Fibroblast of pulmonary artery (primary cell): ENCODE measurements at regions not wholly inside any gene's neighbourhood (a gene's known extent, or its start where the extent isn't known, plus 50 kb on each side); places are given as distances from the start of the nearest gene placed in this dataset.
A peak's percentile ranks its signal among the peaks of the same experiment; 100 is the strongest.

Source experiments
- DNase-seq: peaks from one replicate; pipeline ENCODE4 v3.0.0-alpha.2; 2010; ENCODE audit warnings: low read depth
- H3K4me3 ChIP-seq: replicated peaks from 2 replicates; pipeline ENCODE4 v1.5.1; 2011; ENCODE audit warnings: low read depth, mild to moderate bottlenecking, control low read depth, low read length, moderate library complexity
- TF ChIP-seq, protein P1 (sequence below): IDR thresholded peaks from 2 replicates; pipeline ENCODE4 v1.5.1; 2011; ENCODE audit warnings: mild to moderate bottlenecking, control low read depth, low read length, inconsistent platforms; ENCODE audit errors: missing control alignments

DNA sequence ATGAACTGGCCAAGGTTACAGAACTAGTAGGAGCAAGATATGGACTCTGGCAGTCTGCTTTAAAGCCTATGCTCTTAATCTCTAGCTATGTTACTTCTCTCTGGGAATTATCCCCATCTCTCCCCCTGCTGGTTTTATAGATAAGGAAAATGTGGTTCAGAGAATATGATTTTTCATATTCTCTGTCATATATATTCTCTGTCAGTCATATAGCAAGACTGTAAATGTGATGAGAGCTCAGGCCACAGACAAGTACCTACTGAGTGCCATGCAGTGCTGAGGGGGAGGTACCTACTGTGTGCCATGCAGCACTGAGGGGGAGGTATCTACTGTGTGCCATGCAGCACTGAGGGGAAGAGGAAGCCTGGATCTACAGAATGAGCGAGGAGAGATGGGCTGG lies 220.3 kb upstream of the FGGY start:
- no peak for DNase-seq
- no peak overlapping the region for H3K4me3 ChIP-seq
- TF ChIP-seq, protein P1, sequence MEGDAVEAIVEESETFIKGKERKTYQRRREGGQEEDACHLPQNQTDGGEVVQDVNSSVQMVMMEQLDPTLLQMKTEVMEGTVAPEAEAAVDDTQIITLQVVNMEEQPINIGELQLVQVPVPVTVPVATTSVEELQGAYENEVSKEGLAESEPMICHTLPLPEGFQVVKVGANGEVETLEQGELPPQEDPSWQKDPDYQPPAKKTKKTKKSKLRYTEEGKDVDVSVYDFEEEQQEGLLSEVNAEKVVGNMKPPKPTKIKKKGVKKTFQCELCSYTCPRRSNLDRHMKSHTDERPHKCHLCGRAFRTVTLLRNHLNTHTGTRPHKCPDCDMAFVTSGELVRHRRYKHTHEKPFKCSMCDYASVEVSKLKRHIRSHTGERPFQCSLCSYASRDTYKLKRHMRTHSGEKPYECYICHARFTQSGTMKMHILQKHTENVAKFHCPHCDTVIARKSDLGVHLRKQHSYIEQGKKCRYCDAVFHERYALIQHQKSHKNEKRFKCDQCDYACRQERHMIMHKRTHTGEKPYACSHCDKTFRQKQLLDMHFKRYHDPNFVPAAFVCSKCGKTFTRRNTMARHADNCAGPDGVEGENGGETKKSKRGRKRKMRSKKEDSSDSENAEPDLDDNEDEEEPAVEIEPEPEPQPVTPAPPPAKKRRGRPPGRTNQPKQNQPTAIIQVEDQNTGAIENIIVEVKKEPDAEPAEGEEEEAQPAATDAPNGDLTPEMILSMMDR, result peak; percentile 41

DNA sequence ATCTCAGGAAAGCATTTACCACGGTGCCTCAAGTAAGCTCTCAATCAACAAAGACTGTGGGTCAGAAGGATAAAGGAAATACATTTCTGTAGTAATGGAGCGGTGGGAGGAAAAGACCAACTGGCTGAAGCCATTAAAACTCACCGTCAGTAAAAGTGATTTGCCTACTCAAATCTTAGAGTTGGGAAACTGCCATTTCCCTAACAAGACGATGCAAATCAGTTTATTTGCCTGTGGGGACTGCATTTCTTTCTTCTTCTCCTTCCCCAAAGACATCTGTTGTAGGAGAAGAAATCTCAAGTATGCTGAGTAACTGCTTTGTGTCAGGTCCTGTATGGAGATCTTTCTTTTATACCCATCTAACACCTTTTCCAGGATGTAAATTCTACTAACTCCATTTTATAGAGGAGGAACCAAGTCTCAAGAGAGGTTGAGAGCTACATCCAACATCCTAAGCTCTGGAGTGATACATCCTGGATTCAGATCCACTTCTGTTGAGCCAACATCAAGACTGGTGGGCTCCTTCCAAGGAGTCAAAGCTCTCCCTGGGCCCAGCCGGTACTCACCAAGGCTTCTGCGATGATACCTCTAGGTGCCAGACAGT lies 219.3 kb upstream of the FGGY start:
- no peak for DNase-seq
- H3K4me3 ChIP-seq, result no peak overlapping the region
- TF ChIP-seq, protein P1, result no peak

DNA sequence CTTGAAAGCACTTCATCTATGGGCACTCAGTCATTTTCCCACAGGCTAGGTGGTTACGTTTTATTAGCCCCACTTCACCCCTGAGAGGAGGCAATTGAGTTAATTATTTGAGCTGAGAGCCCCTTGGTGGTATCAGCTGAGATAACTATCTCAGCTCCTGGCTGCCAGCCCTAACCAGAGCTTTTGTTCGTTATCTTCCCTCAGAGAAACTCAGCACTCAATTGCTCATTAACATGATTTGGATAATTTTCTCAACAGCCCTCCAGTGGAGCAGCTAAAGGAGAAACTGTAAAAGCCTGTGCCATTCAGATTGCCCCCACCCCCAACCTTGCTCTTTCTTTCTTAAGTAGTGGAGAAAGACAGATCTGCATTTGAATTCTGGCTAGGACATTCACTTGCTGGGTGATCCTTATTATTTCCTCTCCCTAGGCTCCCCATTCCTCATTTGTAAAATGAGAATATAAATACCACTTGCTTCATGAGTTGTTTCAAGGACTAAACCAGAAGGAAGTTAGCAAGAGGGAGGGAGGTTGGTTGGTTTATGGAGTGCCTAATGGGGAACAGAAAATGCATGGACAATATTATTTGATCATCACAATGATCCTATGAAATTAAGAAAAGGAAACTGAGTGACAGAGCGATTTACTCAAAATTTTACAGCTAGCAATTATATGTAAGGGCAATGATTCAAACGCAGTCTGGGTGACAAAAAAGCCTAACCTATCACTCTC lies 218.7 kb upstream of the FGGY start:
- DNase-seq, result no peak
- TF ChIP-seq, protein P1, result no peak
- no peak overlapping the region for H3K4me3 ChIP-seq

DNA sequence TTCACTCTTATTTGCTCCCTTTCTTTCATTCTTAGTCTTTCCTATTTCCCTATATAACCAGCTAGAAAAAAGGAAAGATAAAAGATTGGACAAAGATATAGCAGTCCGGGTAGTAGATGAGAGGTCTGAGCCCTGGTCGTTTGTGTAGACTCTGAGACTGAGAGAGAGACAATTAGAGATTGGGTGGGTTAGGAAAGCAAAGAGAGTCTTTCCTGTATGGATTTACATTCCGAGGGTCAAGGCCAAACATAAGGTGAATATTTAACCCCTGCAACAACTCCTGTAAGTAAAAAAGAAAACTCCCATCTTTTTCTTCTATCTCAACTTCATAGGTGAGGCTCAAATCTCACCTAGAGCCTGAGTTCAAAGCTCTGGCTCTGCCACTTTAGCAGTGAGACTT lies 218.0 kb upstream of the FGGY start:
- H3K4me3 ChIP-seq, result no peak overlapping the region
- TF ChIP-seq, protein P1, result no peak
- DNase-seq, result no peak

DNA sequence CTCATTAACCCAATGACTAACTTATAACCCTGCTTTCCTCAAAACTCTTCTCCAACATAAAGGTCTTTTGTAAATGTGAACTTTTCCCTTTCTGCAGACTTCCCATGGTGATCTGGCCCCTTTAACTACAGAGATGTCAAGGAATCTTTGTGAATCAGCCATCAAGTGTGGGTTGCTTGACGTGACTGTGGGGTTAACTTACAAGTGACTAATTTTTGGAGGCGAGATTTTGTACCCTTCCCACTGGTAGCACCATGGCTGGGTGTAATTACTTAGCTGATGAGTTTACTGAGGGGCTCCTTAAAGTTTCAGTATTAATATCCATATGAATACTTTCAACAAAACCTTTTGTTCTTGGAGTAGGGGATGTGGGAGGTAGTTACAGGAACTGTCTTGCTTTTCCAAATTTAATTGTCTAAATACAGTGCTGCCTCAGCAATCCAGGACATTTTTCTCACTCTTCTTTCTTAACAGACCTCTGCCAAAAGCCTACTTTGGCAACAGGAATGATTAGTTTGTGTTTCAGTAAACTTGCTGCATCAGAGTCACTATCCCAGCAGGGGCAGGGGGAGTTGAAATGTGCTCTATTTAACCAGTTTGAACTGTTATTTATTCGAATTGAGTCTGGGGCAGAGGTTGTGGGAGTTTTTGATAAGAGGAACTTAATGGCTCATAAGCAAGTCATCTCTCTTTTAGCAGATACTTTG lies 217.3 kb upstream of the FGGY start:
- no peak for DNase-seq
- H3K4me3 ChIP-seq, result no peak overlapping the region
- TF ChIP-seq, protein P1, result no peak

DNA sequence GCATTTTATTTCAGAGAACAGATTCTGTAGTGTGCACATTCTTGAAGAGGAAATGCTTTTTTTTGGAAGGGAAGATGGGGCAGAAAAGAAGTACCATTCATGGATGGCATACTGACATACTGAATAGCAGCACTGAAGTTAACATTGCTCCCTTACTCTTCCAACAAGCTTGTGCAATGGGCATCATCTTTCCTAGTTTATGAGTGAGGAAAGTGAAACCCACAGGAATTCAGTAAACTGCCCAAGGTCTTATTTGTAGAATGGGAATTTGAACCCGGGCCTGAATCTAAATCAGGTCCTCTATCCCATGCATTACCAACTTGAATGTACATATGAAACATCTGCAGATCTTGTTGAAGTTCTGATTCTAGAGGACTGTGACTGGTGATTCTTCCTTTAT lies 215.7 kb upstream of the FGGY start:
- H3K4me3 ChIP-seq, result no peak overlapping the region
- no peak for DNase-seq
- TF ChIP-seq, protein P1, result no peak

DNA sequence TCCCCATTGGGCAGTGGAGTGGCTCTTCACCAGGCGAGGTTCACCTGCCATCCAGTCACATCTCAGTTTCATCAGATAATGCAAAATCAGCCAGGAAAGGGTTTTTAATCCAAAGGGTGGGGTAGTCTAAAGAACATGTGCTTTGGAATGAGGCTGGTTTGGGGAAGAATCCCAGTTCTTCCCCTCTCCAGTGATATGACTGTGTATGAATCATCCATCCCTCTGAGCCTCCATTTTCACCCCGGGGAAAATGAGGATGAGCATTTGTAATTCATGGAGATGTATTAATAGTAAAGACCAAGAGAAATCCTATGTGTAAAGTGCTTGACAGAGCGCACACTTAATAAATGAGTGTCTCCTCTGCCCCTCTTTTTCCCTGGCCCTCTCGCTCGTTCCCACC lies 215.1 kb upstream of the FGGY start:
- no peak for DNase-seq

More for the DNA sequence above, 215.1 kb upstream of the FGGY start:
- H3K4me3 ChIP-seq, result no peak overlapping the region
- TF ChIP-seq, protein P1, result no peak
